Esophagus mucosa (tissue), 1 donor: ENCODE measurements at regions not wholly inside any gene's neighbourhood (a gene's known extent, or its start where the extent isn't known, plus 50 kb on each side); places are given as distances from the start of the nearest gene placed in this dataset.
A peak's percentile ranks its signal among the peaks of the same experiment; 100 is the strongest.

Experiments used
- ATAC-seq: fragments of 200-7000 bp; cut with Tn5 transposase; one replicate; pipeline ENCODE4 v1.9.1; 2020
- donor health status: DM: yes; HTN: yes; CAD: no.

GRCh38 chr12:126139355-126139754 lies 1074.1 kb downstream of the AACS start:
- no peak for ATAC-seq

- ATAC-seq: no peak
Measured at GRCh38 chr12:126144603-126145002, 1079.4 kb downstream of the AACS start.

- ATAC-seq: no peak
Measured at GRCh38 chr12:126147321-126147720, 1082.1 kb downstream of the AACS start.

GRCh38 chr12:126156806-126157574 lies 1091.8 kb downstream of the AACS start:
- no peak for ATAC-seq

- ATAC-seq: no peak
Measured at GRCh38 chr12:126157575-126157966, 1092.3 kb downstream of the AACS start.

GRCh38 chr12:126159139-126159538 lies 1093.9 kb downstream of the AACS start:
- no peak for ATAC-seq

GRCh38 chr12:126160912-126161311 lies 1095.7 kb downstream of the AACS start:
- ATAC-seq: no peak

GRCh38 chr12:126163984-126164383 lies 1098.7 kb downstream of the AACS start:
- ATAC-seq: no peak

- ATAC-seq: no peak
Measured at GRCh38 chr12:126171937-126172559, 1106.8 kb downstream of the AACS start.

GRCh38 chr12:126182619-126183236 lies 1117.5 kb downstream of the AACS start:
- peak; percentile 25 for ATAC-seq

GRCh38 chr12:126185025-126185424 lies 1119.8 kb downstream of the AACS start:
- no peak for ATAC-seq

GRCh38 chr12:126189856-126190255 lies 1124.6 kb downstream of the AACS start:
- ATAC-seq: no peak

- no peak for ATAC-seq
Measured at GRCh38 chr12:126191031-126191891, 1126.0 kb downstream of the AACS start.

- ATAC-seq: no peak
Measured at GRCh38 chr12:126191949-126192348, 1126.7 kb downstream of the AACS start.

- ATAC-seq: no peak
Measured at GRCh38 chr12:126193190-126193589, 1128.0 kb downstream of the AACS start.

GRCh38 chr12:126196263-126196662 lies 1131.0 kb downstream of the AACS start:
- ATAC-seq: no peak

GRCh38 chr12:126198516-126198915 lies 1133.3 kb downstream of the AACS start:
- no peak for ATAC-seq

- peak; percentile 71 for ATAC-seq
Measured at GRCh38 chr12:126198966-126199692, 1133.9 kb downstream of the AACS start.

- no peak for ATAC-seq
Measured at GRCh38 chr12:126201981-126202537, 1136.8 kb downstream of the AACS start.

- ATAC-seq: no peak
Measured at GRCh38 chr12:126204326-126204725, 1139.1 kb downstream of the AACS start.

GRCh38 chr12:126210026-126210425 lies 1144.8 kb downstream of the AACS start:
- no peak for ATAC-seq

- ATAC-seq: no peak
Measured at GRCh38 chr12:126210448-126210847, 1145.2 kb downstream of the AACS start.
